ENCODE measurements at regions not wholly inside any gene's neighbourhood (a gene's known extent, or its start where the extent isn't known, plus 50 kb on each side); places are given as distances from the start of the nearest gene placed in this dataset.

GRCh38 chr17:11135819-11136218, 105.2 kb upstream of the SHISA6 start:
- TF ChIP-seq, protein P1, sequence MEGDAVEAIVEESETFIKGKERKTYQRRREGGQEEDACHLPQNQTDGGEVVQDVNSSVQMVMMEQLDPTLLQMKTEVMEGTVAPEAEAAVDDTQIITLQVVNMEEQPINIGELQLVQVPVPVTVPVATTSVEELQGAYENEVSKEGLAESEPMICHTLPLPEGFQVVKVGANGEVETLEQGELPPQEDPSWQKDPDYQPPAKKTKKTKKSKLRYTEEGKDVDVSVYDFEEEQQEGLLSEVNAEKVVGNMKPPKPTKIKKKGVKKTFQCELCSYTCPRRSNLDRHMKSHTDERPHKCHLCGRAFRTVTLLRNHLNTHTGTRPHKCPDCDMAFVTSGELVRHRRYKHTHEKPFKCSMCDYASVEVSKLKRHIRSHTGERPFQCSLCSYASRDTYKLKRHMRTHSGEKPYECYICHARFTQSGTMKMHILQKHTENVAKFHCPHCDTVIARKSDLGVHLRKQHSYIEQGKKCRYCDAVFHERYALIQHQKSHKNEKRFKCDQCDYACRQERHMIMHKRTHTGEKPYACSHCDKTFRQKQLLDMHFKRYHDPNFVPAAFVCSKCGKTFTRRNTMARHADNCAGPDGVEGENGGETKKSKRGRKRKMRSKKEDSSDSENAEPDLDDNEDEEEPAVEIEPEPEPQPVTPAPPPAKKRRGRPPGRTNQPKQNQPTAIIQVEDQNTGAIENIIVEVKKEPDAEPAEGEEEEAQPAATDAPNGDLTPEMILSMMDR (IDR thresholded peaks at IDR 0.05; ENCODE audit: insufficient read depth, low read length, poor library complexity, severe bottlenecking) = no peak
- H3K27me3 ChIP-seq (replicated peaks; ENCODE audit: control insufficient read depth, insufficient read depth, low read length) = no peaks in the 10 kb centered on the region
- no peaks in the 10 kb centered on the region for H3K36me3 ChIP-seq (ENCODE audit: control insufficient read depth, insufficient read depth, low read length)
- no peak overlapping the region for H3K4me3 ChIP-seq (replicated peaks; ENCODE audit: low read depth, low read length)
- DNase-seq (ENCODE audit: extremely low read depth, insufficient read length) = no peak

DNA sequence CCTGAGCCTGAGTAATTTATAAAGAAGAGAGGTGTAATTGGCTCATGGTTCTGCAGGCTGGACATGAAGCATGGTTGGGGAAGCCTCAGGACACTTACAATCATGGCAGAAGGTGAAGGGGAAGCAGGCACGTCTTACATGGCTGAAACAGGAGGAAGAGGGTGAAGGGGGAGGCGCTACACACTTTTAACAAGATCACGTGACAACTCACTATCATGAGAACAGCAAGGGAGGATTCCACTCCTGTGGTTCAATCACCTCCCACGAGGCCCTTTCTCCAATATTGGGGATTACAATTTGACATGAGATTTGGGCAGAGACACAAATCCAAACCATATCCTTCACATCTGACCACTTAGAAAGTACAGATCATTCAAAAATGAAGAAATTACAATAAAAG, 110.6 kb upstream of the SHISA6 start:
- Histone ChIP-seq H3K27me3 (replicated peaks; ENCODE audit: control insufficient read depth, insufficient read depth, low read length) (no peaks in the 10 kb centered on the region), H3K36me3 (ENCODE audit: control insufficient read depth, insufficient read depth, low read length) (no peaks in the 10 kb centered on the region), H3K4me3 (replicated peaks; ENCODE audit: low read depth, low read length) (no peak overlapping the region)
- no peak for DNase-seq (ENCODE audit: extremely low read depth, insufficient read length)
- TF ChIP-seq, protein P1 (IDR thresholded peaks at IDR 0.05; ENCODE audit: insufficient read depth, low read length, poor library complexity, severe bottlenecking) = no peak

DNA sequence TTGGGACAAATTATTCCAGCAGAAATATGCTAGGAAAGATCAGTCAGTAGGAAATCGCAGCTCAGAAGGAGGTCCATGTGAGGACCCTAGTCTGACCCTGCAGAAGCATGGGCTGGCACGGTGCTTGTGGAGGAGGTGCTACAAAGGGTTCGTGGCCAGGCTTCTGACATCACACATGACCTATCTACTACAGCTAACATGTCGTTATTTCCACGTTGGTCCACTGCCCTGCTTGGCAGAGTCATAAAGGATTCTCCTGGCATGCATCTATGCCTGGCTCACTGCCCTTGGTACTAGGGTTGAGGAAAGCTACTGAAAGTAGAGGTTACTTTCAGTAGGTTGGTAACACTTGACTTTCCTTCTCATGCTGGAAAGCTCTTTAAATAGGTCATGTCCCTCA, 118.1 kb upstream of the SHISA6 start:
- Histone ChIP-seq H3K36me3 (ENCODE audit: control insufficient read depth, insufficient read depth, low read length) (no peaks in the 10 kb centered on the region), H3K4me3 (replicated peaks; ENCODE audit: low read depth, low read length) (no peak overlapping the region), H3K27me3 (replicated peaks; ENCODE audit: control insufficient read depth, insufficient read depth, low read length) (no peaks in the 10 kb centered on the region)
- TF ChIP-seq, protein P1 (IDR thresholded peaks at IDR 0.05; ENCODE audit: insufficient read depth, low read length, poor library complexity, severe bottlenecking) = no peak
- no peak for DNase-seq (ENCODE audit: extremely low read depth, insufficient read length)

GRCh38 chr17:11121341-11121985, 119.5 kb upstream of the SHISA6 start:
- DNase-seq (ENCODE audit: extremely low read depth, insufficient read length) = no peak
- no peak overlapping the region for H3K4me3 ChIP-seq (replicated peaks; ENCODE audit: low read depth, low read length)
- H3K27me3 ChIP-seq (replicated peaks; ENCODE audit: control insufficient read depth, insufficient read depth, low read length) = no peaks in the 10 kb centered on the region
- H3K36me3 ChIP-seq (ENCODE audit: control insufficient read depth, insufficient read depth, low read length) = no peaks in the 10 kb centered on the region
- TF ChIP-seq, protein P1 (IDR thresholded peaks at IDR 0.05; ENCODE audit: insufficient read depth, low read length, poor library complexity, severe bottlenecking) = no peak

- Histone ChIP-seq H3K36me3 (ENCODE audit: control insufficient read depth, insufficient read depth, low read length) (no peaks in the 10 kb centered on the region), H3K27me3 (replicated peaks; ENCODE audit: control insufficient read depth, insufficient read depth, low read length) (no peaks in the 10 kb centered on the region), H3K4me3 (replicated peaks; ENCODE audit: low read depth, low read length) (no peak overlapping the region)
- DNase-seq (ENCODE audit: extremely low read depth, insufficient read length) = no peak
- TF ChIP-seq, protein P1 (IDR thresholded peaks at IDR 0.05; ENCODE audit: insufficient read depth, low read length, poor library complexity, severe bottlenecking) = no peak
Measured at GRCh38 chr17:11109106-11109505, 131.9 kb upstream of the SHISA6 start.

GRCh38 chr17:11105141-11105540, 135.9 kb upstream of the SHISA6 start:
- Histone ChIP-seq H3K27me3 (replicated peaks; ENCODE audit: control insufficient read depth, insufficient read depth, low read length) (no peaks in the 10 kb centered on the region), H3K4me3 (replicated peaks; ENCODE audit: low read depth, low read length) (no peak overlapping the region), H3K36me3 (ENCODE audit: control insufficient read depth, insufficient read depth, low read length) (no peaks in the 10 kb centered on the region)
- TF ChIP-seq, protein P1 (IDR thresholded peaks at IDR 0.05; ENCODE audit: insufficient read depth, low read length, poor library complexity, severe bottlenecking) = no peak
- no peak for DNase-seq (ENCODE audit: extremely low read depth, insufficient read length)

Measured in GM06990 (cell line).